Limb (tissue), 2 donors: ENCODE measurements at regions not wholly inside any gene's neighbourhood (a gene's known extent, or its start where the extent isn't known, plus 50 kb on each side); places are given as distances from the start of the nearest gene placed in this dataset.

ENCODE experiments used
- DNase-seq, 2 donors: peaks; one replicate each; pipeline ENCODE4 v3.0.0-alpha.2; 2016; ENCODE audit errors: extremely low spot score in 2 of 2

DNA sequence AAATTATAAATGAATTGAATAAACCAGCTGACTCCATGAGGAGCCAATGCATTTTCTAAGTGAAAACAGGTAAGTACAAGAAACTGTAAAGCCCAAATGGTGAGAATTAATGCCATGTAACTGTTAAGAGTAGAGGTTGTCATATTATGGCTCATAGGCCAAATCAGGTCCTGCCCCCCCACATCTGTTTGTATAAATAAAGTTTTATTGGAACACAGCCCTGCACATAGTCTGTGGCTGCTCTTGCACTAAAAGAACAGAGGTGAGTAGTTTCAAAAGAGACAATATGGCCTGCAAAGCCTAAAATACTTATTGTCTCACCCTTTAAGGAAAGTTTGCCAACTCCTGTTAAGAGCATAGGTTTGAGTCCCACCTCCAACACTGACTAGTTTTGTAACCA is 140.5 kb upstream of the SRRM4 start:
- no peak for DNase-seq

GRCh38 chr12:118841588-118841987 is 139.8 kb upstream of the SRRM4 start:
- DNase-seq: no peak

DNA sequence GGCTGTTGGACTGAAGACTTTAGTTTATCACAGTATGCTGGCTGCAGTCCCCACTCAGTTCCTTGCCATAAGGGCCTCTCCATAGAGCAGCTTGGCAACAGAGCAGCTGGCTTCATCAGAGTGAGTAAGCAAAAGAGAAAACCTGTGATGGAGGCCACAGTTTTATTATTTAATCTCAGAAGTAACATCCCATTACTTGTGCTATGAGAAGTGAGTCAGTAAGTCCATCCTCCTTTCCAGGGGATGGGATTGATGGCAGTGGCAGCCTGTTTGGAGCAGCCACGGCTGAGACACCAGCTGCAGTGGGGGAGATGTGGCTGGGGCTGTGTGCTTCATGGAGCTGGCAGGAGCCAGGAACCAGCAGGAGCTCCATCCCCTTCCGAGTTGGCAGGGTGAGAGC is 138.5 kb upstream of the SRRM4 start:
- DNase-seq: no peak

DNA sequence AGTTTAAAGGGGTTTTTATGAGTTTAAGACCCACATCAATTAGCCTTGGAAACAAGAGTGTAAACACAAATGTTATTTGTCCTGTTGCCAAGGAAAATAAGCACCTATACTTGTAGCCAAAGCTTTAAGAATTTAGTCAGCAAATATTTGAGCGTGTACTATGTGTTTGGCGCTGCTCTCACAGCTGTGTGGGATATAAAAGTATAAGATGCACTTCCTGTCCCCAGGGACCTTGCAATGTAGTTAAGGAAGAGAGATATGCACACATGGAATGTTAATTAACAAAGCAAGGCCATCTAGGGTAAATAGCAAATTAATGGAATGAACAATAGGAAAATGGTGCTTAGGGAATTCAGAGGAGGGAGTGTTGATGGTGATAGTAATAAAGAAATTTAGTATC is 134.9 kb upstream of the SRRM4 start:
- no peak for DNase-seq

- DNase-seq: no peak
Observed at GRCh38 chr12:118850244-118850825, 131.0 kb upstream of the SRRM4 start.

- DNase-seq: no peak
Observed at GRCh38 chr12:118851891-118852290, 129.4 kb upstream of the SRRM4 start.

DNA sequence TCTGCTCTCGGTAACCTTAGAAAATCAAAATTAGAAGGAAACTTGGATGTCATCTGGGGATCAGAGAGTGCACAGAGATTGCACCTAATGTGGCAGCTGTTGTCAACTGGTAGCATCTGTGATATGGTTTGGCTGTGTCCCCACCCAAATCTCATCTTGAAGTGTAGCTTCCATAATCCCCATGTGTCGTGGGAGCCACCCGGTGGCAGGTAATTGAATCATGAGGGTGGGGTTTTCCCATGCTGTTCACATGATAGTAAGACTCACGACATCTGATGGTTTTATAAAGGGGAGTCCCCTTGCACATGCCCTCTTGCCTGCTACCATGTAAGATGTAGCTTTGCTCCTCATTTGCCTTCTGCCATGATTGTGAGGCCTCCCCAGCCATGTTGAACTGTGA is 127.7 kb upstream of the SRRM4 start:
- DNase-seq: no peak

GRCh38 chr12:118855858-118856257 is 125.5 kb upstream of the SRRM4 start:
- no peak for DNase-seq

- DNase-seq: peak in 1 of 2 donors; percentile 35
Observed at GRCh38 chr12:118866346-118866745, 115.0 kb upstream of the SRRM4 start.

GRCh38 chr12:118870551-118870950 is 110.8 kb upstream of the SRRM4 start:
- no peak for DNase-seq

GRCh38 chr12:118874698-118875548 is 106.4 kb upstream of the SRRM4 start:
- no peak for DNase-seq

DNA sequence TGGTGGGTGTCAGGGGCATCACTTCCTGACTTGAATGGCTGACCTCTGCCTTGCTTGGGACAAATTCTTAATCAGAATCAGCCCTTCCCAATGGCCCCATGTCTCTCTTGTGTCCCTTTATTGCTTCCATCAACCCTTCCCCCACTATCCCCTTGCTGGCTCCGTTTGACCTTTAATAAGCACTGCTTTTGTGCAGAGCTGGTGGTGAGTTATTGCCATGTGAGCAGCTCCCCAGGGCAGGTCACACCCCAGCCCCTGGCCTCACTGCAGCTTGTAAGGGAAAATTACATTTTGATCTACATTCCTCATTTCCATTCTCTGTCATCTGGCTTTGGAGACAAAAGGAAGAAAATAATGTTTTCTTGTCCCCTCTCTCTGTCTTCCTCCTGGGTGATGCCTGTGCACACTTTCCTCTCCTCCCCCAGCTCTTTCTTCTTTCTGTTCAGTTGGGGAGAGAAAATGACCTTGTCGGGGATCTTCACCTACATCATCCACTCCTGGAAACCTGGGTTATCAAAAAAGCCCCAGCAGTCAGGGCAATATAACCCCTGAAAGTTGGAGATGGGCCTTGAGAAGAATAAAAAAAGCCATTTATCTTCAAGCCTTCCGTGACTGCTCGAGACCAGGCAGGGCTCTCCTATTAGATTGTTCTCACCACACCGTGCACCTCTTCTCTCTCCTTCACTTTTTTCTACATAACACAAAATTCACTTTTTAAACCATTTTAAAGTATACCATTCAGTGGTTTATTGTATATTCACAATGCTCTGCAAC is 100.4 kb upstream of the SRRM4 start:
- DNase-seq: no peak

DNA sequence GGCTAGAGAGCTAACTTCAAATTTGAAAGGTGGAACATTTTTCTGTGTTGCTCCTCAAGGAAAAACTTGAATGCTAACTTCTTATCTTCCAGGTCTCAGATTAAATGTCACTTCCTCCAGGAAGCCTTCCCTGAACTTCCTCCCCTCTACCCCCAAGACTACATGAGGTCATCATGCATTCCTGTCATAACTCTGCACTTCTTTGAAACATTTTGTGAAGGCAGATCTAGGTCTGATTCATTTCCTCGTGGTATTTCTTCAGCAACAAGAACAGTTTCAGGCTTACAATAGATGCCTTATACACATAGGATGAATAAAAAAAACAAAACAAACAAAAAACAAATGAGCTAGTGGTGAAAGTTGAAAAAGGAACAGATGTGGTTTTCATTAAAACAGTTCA is 97.1 kb upstream of the SRRM4 start:
- DNase-seq: no peak

GRCh38 chr12:118900993-118901392 is 80.3 kb upstream of the SRRM4 start:
- DNase-seq: no peak

DNA sequence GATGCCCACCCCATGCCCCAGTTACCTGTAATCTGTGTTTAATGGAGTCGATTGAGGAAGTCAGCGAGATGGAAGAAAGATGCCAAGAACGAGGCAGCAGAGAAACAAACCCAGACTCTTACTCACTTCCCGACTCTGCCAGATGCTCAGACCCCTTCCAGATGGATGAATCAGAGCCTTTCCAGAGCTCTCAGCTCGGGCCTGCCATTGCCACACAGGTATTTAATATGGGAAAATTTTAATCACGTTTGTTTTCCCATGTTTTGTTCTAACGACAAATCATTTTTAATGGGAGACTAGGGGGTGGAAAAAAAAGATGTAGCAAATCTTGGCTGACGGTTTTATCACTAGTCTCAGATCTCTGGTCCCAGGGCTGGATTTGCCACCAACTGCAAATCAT is 72.5 kb upstream of the SRRM4 start:
- DNase-seq: no peak

DNA sequence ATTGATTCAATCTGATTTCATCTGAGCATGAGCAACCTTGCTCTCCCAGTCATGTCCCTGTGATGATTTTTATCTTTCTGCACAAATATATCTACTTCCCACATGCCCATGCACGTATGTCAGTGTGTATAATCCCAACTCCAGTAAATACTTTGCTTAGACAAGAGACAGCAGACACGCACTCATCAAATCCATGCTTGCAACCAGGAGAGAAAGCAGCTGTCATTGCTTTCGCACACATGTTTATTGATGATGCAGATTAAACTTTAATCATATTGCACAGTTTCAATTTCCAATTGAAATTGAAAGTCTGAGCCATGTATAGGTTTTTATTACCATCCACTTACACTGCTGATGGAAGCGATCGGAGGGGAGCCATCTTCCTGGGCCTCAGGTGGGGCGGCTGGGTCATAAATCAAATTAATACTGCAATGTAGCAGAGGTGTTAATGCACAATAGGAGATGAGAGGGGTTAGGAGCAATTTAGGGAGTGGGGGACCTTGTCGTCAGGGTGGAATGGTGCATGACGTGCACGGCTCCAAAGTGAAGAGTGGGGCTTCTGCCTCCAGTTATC is 68.6 kb upstream of the SRRM4 start:
- DNase-seq: peak in 1 of 2 donors; percentile 36

DNA sequence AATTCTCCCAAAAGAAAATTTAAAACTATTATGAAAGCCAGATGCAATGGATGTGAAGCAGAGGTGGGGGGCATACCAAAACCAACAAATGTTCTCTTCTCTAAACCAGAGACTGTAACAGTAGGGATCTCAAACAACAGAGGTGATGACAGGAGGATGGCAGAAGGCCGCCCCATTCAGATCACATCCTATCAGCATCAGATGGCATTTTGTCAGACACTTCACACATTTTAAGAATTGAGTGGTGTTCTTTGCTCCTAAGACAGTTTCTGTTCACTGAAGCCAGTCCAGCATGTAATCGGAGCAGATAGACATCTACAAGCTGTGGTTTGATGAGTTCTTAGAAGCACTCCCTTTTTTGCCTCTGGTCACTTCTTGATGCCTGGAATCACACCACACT is 59.6 kb upstream of the SRRM4 start:
- no peak for DNase-seq

DNA sequence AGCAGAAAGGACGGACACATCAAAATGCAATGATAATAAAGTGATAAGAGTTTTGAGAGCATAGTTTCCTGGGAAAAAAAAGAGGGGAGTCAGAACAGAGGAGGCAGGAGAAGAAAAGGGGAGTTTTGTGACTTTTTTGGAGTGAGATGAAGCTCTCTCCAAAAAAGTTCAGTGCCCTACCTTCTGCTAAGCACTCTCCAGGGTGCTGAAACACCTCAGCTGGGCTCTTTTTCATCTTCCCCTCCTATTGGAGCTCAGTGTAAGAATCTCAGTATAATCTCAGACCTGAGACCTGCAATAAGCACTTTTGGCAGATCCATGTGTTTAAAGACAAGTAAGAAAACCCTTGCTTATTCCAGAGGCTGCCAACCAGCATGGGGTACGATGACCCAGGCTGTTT is 58.9 kb upstream of the SRRM4 start:
- peak; percentile 2 to 29 for DNase-seq

- DNase-seq: no peak
Observed at GRCh38 chr12:118925407-118925806, 55.9 kb upstream of the SRRM4 start.

DNA sequence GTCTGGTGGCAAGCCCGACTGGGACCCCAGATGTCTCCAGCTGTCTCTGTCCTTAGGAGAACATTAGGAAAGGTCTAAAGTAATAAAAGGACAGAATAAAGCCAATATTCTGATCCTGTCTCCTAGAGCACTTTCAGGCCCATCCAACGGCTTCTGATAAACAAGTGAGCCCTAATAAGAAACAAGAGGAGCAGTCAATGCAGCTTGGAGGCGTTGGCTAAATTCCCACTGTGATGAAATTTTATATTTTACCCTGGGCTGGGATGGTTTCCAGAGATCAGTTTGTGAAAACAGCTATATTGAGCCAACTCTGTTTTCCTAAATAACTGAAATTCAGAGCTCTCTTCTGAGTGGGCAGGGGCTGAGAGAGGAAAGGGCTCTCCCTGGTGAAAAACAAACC is 55.5 kb upstream of the SRRM4 start:
- no peak for DNase-seq
